Esophagus squamous epithelium (tissue), 4 donors: ENCODE measurements at regions not wholly inside any gene's neighbourhood (a gene's known extent, or its start where the extent isn't known, plus 50 kb on each side); places are given as distances from the start of the nearest gene placed in this dataset.

ENCODE experiments used
- POLR2A ChIP-seq, 4 donors: fragments of 450-650 bp; IDR thresholded peaks; one replicate each; pipeline ENCODE4 v1.6.1; 2017; ENCODE audit warnings: antibody characterized with exemption in 4 of 4, mild to moderate bottlenecking in 4 of 4, moderate library complexity in 3 of 4
- TF ChIP-seq, protein P1 (sequence below), 6 experiments: fragments of 450-650 bp in 4 of 6; fragments of 200-600 bp in 2 of 6; sonication (generic) in 2 of 6; IDR thresholded peaks; one replicate each; pipeline ENCODE4 v1.5.1; 2016 to 2019; ENCODE audit warnings: antibody characterized with exemption in 6 of 6, mild to moderate bottlenecking in 4 of 6, moderate library complexity in 4 of 6

DNA sequence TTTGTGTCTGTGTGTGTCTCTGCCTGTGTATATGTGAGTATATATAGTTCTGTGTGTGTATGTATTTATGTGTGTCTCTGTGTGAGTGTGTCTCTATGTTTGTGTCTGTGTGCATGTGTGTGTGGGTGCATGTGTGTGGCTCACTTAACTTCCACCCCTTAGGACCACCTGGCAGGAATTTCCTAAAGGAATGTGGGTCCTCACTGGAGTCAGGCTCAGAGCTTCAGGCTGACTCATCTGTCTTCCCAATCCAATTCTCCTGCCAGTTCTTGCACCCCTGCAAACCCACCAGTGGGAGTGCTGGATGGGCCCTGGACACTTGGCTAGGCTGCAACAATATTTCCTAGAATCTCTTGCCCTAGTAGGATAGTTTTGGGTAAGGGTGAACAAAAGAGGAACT, 70.2 kb upstream of the GRB10 start:
- TF ChIP-seq, protein P1, sequence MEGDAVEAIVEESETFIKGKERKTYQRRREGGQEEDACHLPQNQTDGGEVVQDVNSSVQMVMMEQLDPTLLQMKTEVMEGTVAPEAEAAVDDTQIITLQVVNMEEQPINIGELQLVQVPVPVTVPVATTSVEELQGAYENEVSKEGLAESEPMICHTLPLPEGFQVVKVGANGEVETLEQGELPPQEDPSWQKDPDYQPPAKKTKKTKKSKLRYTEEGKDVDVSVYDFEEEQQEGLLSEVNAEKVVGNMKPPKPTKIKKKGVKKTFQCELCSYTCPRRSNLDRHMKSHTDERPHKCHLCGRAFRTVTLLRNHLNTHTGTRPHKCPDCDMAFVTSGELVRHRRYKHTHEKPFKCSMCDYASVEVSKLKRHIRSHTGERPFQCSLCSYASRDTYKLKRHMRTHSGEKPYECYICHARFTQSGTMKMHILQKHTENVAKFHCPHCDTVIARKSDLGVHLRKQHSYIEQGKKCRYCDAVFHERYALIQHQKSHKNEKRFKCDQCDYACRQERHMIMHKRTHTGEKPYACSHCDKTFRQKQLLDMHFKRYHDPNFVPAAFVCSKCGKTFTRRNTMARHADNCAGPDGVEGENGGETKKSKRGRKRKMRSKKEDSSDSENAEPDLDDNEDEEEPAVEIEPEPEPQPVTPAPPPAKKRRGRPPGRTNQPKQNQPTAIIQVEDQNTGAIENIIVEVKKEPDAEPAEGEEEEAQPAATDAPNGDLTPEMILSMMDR (IDR thresholded peaks at IDR 0.05) = no peak
- no peak for TF ChIP-seq POLR2A (IDR thresholded peaks at IDR 0.05)
